B cell (primary cell): ENCODE measurements at regions not wholly inside any gene's neighbourhood (a gene's known extent, or its start where the extent isn't known, plus 50 kb on each side); places are given as distances from the start of the nearest gene placed in this dataset.

ENCODE experiments used
- ATAC-seq: fragments of 200-7000 bp; cut with Tn5 transposase; one replicate; pipeline ENCODE4 v1.10.0; 2021; ENCODE audit warnings: low read depth, mild to moderate bottlenecking, moderate number of reproducible peaks, moderate library complexity
- CTCF ChIA-PET: fragments of 350-600 bp; sonication (Branson Sonifier 250); formaldehyde crosslinking; loops from one replicate; lab custom pipeline; 2021; ENCODE audit warnings: antibody characterized with exemption, inconsistent platforms; lab: Charles Lee
- POLR2A ChIA-PET: fragments of 350-600 bp; sonication (Branson Sonifier 250); formaldehyde crosslinking; loops from one replicate; lab custom pipeline; 2021; ENCODE audit warnings: antibody characterized with exemption; lab: Charles Lee
- DNase-seq: peaks from one replicate; pipeline ENCODE4 v3.0.0; 2013
- H2AFZ ChIP-seq: 2 replicates; pipeline ENCODE4 v1.6.1; 2012; ENCODE audit warnings: mild to moderate bottlenecking, low read depth, low read length; ENCODE audit not compliant: insufficient read depth, poor library complexity, severe bottlenecking
- H3K27ac ChIP-seq, 2 donors: 1 replicate in 1 of 2; 2 replicates in 1 of 2; pipeline ENCODE4 v1.5.1; 2012 to 2013; ENCODE audit warnings: low read length in 2 of 2, mild to moderate bottlenecking in 2 of 2, moderate library complexity in 1 of 2
- H3K27me3 ChIP-seq, 4 experiments: fragments of 200-600 bp in 1 of 4; sonication (generic) in 1 of 4; replicated peaks in 1 of 4; 1 replicate in 2 of 4; 2 replicates in 2 of 4; pipeline versions ENCODE4 v1.6.1 to v1.7.0; 2013 to 2016; ENCODE audit warnings: low read length in 3 of 4, mild to moderate bottlenecking in 2 of 4, mixed read lengths in 1 of 4, moderate library complexity in 1 of 4; ENCODE audit not compliant: insufficient read depth in 4 of 4, control insufficient read depth in 3 of 4; ENCODE audit errors: control extremely low read depth in 1 of 4
- H3K36me3 ChIP-seq, 2 experiments: replicated peaks in 1 of 2; 1 replicate in 1 of 2; 2 replicates in 1 of 2; pipeline versions ENCODE4 v1.6.1 to v1.7.1; 2013; ENCODE audit warnings: low read length in 1 of 2; ENCODE audit not compliant: insufficient read depth in 2 of 2, control insufficient read depth in 1 of 2; ENCODE audit errors: control extremely low read depth in 1 of 2, extremely low read depth in 1 of 2
- H3K4me1 ChIP-seq, 2 donors: fragments of 200-600 bp in 1 of 2; sonication (generic) in 1 of 2; 1 replicate in 1 of 2; 2 replicates in 1 of 2; pipeline versions ENCODE4 v1.5.1 to v1.6.1; 2013 to 2017; ENCODE audit warnings: low read length in 2 of 2; ENCODE audit not compliant: control insufficient read depth in 2 of 2, insufficient read depth in 2 of 2
- H3K4me2 ChIP-seq: replicated peaks from 2 replicates; pipeline ENCODE3; 2012; ENCODE audit warnings: mild to moderate bottlenecking, low read depth, low read length; ENCODE audit not compliant: poor library complexity, severe bottlenecking
- H3K4me3 ChIP-seq, 5 experiments: fragments of 200-600 bp in 1 of 5; sonication (generic) in 1 of 5; 1 replicate in 3 of 5; 2 replicates in 2 of 5; pipeline versions ENCODE4 v1.5.1 to v1.7.0; 2011 to 2016; ENCODE audit warnings: low read length in 4 of 5, mild to moderate bottlenecking in 4 of 5, low read depth in 2 of 5, control low read depth in 1 of 5, moderate library complexity in 1 of 5; ENCODE audit not compliant: insufficient read depth in 1 of 5; ENCODE audit errors: control extremely low read depth in 1 of 5, extremely low read depth in 1 of 5
- H3K79me2 ChIP-seq: fragments of 200-600 bp; sonication (generic); one replicate; pipeline ENCODE4 v1.6.0; 2016; ENCODE audit warnings: low read length; ENCODE audit not compliant: control insufficient read depth, insufficient read depth
- H3K9ac ChIP-seq: fragments of 200-600 bp; sonication (generic); 2 replicates; pipeline ENCODE4 v1.6.1; 2017; ENCODE audit warnings: mild to moderate bottlenecking, low read length, moderate library complexity
- H3K9me3 ChIP-seq, 3 donors: one replicate each; pipeline versions ENCODE4 v1.6.1 to v1.7.1; 2013; ENCODE audit warnings: low read length in 2 of 3; ENCODE audit not compliant: control insufficient read depth in 2 of 3, insufficient read depth in 1 of 3; ENCODE audit errors: control extremely low read depth in 1 of 3
- H4K20me1 ChIP-seq: 2 replicates; pipeline ENCODE4 v1.6.0; 2012; ENCODE audit warnings: mild to moderate bottlenecking, low read length; ENCODE audit not compliant: insufficient read depth, control insufficient read depth, poor library complexity, severe bottlenecking
- H3K27ac Mint-ChIP-seq: one replicate; pipeline ENCODE4 v1.8.0; 2021; ENCODE audit warnings: mixed read lengths
- H3K27me3 Mint-ChIP-seq: one replicate; pipeline ENCODE4 v1.8.0; 2021; ENCODE audit warnings: mixed read lengths
- H3K4me1 Mint-ChIP-seq: one replicate; pipeline ENCODE4 v1.8.0; 2021; ENCODE audit warnings: mixed read lengths
- H3K4me3 Mint-ChIP-seq: one replicate; pipeline ENCODE4 v1.8.0; 2021; ENCODE audit warnings: mixed read lengths
- H3K9me3 Mint-ChIP-seq: one replicate; pipeline ENCODE4 v1.8.0; 2022; ENCODE audit warnings: mixed read lengths; ENCODE audit not compliant: insufficient read depth
- CTCF ChIP-seq: fragments of 200-600 bp; IDR thresholded peaks from one replicate; pipeline ENCODE4 v1.8.0; 2022; ENCODE audit warnings: antibody characterized with exemption, mild to moderate bottlenecking
- EZH2 ChIP-seq: IDR thresholded peaks from 2 replicates; pipeline ENCODE4 v1.6.1; 2012; ENCODE audit warnings: borderline replicate concordance, low read depth, mild to moderate bottlenecking, moderate library complexity, low read length; ENCODE audit not compliant: insufficient read depth, poor library complexity, severe bottlenecking
- WGBS: methylation state at CpG from one replicate; pipeline ENCODE4 v1.1.5; 2013; ENCODE audit warnings: missing lambda C conversion rate; ENCODE audit not compliant: insufficient coverage; 5-methylcytosine and 5-hydroxymethylcytosine counted together
- intact Hi-C: fragments of 100-400 bp; cut with micrococcal nuclease; formaldehyde crosslinking; loops from one replicate; pipeline ENCODE4 v1.10.0; 2022

- Mint-ChIP-seq H3K27ac (no peak overlapping the region), H3K9me3 (no peaks in the 10 kb centered on the region), H3K4me1 (no peaks in the 10 kb centered on the region), H3K4me3 (no peak overlapping the region), H3K27me3 (peaks cover 2% of the 10 kb centered on the region)
- H3K4me3 ChIP-seq = no peak overlapping the region
- no peak overlapping the region for H2AFZ ChIP-seq
- H4K20me1 ChIP-seq = no peaks in the 10 kb centered on the region
- intact Hi-C loops = no loop called here
- H3K9me3 ChIP-seq = no peaks in the 10 kb centered on the region
- WGBS = no CpG with 5 or more reads among the region's 1 CpG
- no peak overlapping the region for H3K9ac ChIP-seq
- DNase-seq (no peak), ATAC-seq (no peak)
- CTCF ChIA-PET = no interaction called here
- TF ChIP-seq CTCF (no peak), EZH2 (no peak)
- POLR2A ChIA-PET = no interaction called here
- no peaks in the 10 kb centered on the region for H3K27me3 ChIP-seq
- H3K4me1 ChIP-seq = no peaks in the 10 kb centered on the region
- H3K79me2 ChIP-seq = no peaks in the 10 kb centered on the region
- no peaks in the 10 kb centered on the region for H3K36me3 ChIP-seq
- H3K27ac ChIP-seq = no peak overlapping the region
- H3K4me2 ChIP-seq = no peak overlapping the region
These were observed 77.5 kb downstream of the TMEM200C start for GRCh38 chr18:5817816-5818215.

GRCh38 chr18:5806860-5807259 lies 88.5 kb downstream of the TMEM200C start:
- no peak overlapping the region for H3K27ac Mint-ChIP-seq
- no peaks in the 10 kb centered on the region for H3K4me1 ChIP-seq
- CTCF ChIA-PET = no interaction called here

More at GRCh38 chr18:5806860-5807259, 88.5 kb downstream of the TMEM200C start:
- no peak for DNase-seq
- H3K36me3 ChIP-seq = no peaks in the 10 kb centered on the region
- intact Hi-C loops = no loop called here
- POLR2A ChIA-PET = no interaction called here
- H2AFZ ChIP-seq = no peak overlapping the region
- Mint-ChIP-seq H3K4me3 (no peak overlapping the region), H3K4me1 (no peaks in the 10 kb centered on the region), H3K9me3 (peaks cover 12% of the 10 kb centered on the region), H3K27me3 (no peaks in the 10 kb centered on the region)
- no peak for TF ChIP-seq CTCF
- no peak for TF ChIP-seq EZH2
- peaks cover 0 to 8% (median 8%) of the 10 kb centered on the region in 3 donors for H3K9me3 ChIP-seq
- no peaks in the 10 kb centered on the region for H3K79me2 ChIP-seq
- H3K27me3 ChIP-seq = no peaks in the 10 kb centered on the region
- H3K27ac ChIP-seq = no peak overlapping the region
- H3K9ac ChIP-seq = no peak overlapping the region
- no peaks in the 10 kb centered on the region for H4K20me1 ChIP-seq
- H3K4me3 ChIP-seq = no peak overlapping the region
- 86% methylated on average over 2 of the region's 5 CpGs for WGBS
- ATAC-seq = no peak
- H3K4me2 ChIP-seq = no peak overlapping the region
